Large intestine (tissue), 3 donors: ENCODE measurements at regions not wholly inside any gene's neighbourhood (a gene's known extent, or its start where the extent isn't known, plus 50 kb on each side); places are given as distances from the start of the nearest gene placed in this dataset.

Experiments used
- DNase-seq, 2 donors: peaks; one replicate each; pipeline versions ENCODE4 v3.0.0 to v3.0.0-alpha.2; 2013
- H3K27ac ChIP-seq: one replicate; pipeline ENCODE4 v1.5.1; 2013; ENCODE audit warnings: low read length
- H3K27me3 ChIP-seq: 2 replicates; pipeline ENCODE4 v1.6.1; 2013; ENCODE audit warnings: low read length; ENCODE audit not compliant: control insufficient read depth, insufficient read depth
- H3K36me3 ChIP-seq: 2 replicates; pipeline ENCODE4 v1.6.1; 2013; ENCODE audit warnings: low read length; ENCODE audit not compliant: control insufficient read depth, insufficient read depth
- H3K4me1 ChIP-seq: one replicate; pipeline ENCODE4 v1.6.1; 2013; ENCODE audit warnings: low read length; ENCODE audit not compliant: control insufficient read depth, insufficient read depth
- H3K4me3 ChIP-seq: one replicate; pipeline ENCODE4 v1.5.1; 2013; ENCODE audit warnings: low read length
- H3K9me3 ChIP-seq: one replicate; pipeline ENCODE4 v1.6.1; 2013; ENCODE audit warnings: mild to moderate bottlenecking, low read depth, low read length, moderate library complexity; ENCODE audit not compliant: control insufficient read depth
- WGBS: methylation state at CpG from one replicate; pipeline ENCODE4 v1.1.5; 2013; ENCODE audit warnings: low lambda C conversion rate; ENCODE audit not compliant: insufficient coverage; 5-methylcytosine and 5-hydroxymethylcytosine counted together

DNA sequence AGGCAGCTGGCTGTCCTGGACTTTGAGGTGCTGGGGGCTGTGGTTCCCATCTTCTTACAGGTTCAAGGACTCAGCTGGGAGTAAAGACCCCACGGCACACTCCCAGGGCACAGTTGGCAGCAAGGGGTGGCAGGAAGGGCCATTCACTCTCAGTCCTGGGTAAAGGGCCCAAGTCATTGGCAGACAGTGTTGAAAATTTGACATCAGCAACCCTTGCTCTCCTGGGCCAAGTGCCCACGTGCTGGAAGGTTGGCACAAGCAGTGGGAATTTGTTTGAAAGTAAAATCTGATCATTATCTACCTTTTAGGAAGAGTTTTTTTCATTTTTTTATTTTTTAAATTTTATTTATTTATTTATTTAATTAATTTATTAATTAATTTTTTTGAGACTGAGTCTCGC is 241.6 kb upstream of the MKI67 start:
- no peaks in the 10 kb centered on the region for H3K36me3 ChIP-seq
- no peak overlapping the region for H3K27ac ChIP-seq
- no peaks in the 10 kb centered on the region for H3K4me1 ChIP-seq
- no peaks in the 10 kb centered on the region for H3K27me3 ChIP-seq
- WGBS, result 100% methylated on average over 2 of the region's 3 CpGs
- no peak for DNase-seq
- no peaks in the 10 kb centered on the region for H3K9me3 ChIP-seq
- no peak overlapping the region for H3K4me3 ChIP-seq

DNA sequence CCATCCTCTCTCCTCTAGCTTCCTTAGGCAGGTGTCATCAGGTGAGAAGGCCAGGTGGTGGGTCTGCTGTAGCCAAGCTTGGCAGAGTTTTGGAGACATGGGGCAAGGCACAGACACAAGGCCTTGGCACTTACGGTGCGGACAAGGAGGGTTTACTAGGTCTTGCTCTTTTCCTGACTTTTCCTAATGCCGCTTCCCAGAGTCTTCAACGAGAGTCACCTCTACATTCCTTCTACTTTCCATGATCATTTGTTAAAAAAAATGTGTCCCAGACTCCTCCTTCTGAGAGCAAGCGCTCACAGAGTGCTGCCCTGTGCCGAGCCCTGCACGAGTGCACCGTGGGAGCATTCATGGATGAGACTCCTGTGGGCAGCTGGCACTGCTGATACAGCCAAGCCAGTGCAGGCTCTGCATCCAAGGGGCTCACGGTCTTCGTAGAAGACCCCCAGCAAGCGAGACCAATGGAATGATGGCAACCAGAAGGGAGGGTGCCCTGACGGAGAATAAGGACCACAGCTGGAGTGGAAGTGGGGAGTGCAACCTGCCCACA is 243.0 kb upstream of the MKI67 start:
- no peaks in the 10 kb centered on the region for H3K9me3 ChIP-seq
- no peak for DNase-seq
- no CpG with 5 or more reads among the region's 12 CpGs for WGBS
- no peaks in the 10 kb centered on the region for H3K27me3 ChIP-seq
- H3K36me3 ChIP-seq, result no peaks in the 10 kb centered on the region
- no peak overlapping the region for H3K4me3 ChIP-seq
- H3K27ac ChIP-seq, result no peak overlapping the region
- no peaks in the 10 kb centered on the region for H3K4me1 ChIP-seq

DNA sequence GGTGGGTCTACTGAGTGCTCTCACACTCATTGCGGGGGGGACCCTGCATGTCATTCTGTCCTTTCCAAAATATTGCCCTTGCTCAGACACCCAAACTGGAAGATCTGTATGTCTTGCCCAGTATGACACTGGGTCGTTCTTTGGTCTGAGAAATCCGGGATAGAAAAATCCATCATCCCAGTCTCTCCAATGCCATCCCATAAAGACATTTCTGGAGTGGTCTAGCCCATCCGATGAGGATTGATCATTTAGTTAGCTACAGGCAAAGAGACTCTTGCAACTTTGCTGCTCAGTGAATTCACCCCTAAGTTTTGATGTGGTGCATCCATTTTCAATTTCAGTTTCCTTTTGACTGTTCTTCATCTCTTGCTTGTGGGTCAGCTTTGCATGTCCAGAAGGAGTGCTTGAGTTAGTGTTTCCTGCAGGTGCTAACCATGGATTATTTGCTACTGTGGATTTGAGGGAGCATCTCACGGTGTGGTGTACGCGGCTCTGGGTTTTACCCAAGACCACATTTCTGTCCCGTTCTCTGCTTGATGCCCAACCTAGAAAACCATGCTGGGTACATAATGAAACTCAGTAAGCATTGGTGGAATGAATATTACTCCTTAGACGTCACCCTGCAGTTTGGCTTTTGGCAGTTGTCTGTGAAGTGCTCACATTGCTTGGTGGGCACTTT is 247.0 kb upstream of the MKI67 start:
- WGBS, result 100% methylated on average over 2 of the region's 9 CpGs
- DNase-seq, result no peak
- Histone ChIP-seq H3K27me3 (no peaks in the 10 kb centered on the region), H3K9me3 (no peaks in the 10 kb centered on the region), H3K4me3 (no peak overlapping the region), H3K4me1 (no peaks in the 10 kb centered on the region), H3K27ac (no peak overlapping the region), H3K36me3 (no peaks in the 10 kb centered on the region)

DNA sequence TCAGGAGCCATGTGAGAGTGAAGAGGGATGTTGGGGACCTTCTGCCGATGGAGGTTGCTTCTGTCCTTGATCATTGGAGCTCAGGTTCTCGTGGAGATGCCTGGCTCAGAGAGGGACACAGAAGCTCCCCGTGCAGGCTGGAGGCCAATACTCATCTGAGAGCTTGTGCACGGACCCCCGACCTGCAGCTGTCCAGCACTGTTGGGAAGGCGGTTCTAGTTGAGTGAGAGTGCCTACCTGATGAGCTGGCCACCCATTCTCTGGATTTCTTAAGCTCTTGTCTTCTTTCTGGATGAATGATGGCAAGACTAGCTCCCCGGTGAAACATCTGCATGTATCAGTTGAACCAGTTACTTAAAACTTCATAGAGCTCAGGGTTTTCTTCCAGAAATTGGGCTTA is 247.6 kb upstream of the MKI67 start:
- H3K4me3 ChIP-seq, result no peak overlapping the region
- DNase-seq, result no peak
- H3K9me3 ChIP-seq, result no peaks in the 10 kb centered on the region
- H3K36me3 ChIP-seq, result no peaks in the 10 kb centered on the region
- H3K27ac ChIP-seq, result no peak overlapping the region
- no peaks in the 10 kb centered on the region for H3K27me3 ChIP-seq
- no peaks in the 10 kb centered on the region for H3K4me1 ChIP-seq
- no CpG with 5 or more reads among the region's 7 CpGs for WGBS

DNA sequence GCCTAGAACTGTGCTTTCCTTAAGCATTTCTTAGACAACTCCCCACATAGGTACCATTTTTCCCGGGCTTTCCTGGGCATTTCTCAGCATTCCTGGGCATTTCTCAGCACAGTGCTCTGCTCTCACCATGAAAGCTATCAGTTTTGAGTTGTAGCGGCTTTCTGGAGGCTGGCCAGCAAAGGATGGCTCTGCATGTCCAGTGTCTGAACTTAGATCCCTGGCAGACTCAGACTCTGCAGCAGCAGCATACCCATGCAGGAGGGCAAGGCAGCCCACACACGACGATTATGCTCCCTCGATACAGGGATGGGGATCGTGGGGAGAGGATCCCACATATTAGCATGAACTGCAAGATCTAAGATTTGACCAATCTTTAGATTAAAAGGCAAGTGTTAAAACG is 248.9 kb upstream of the MKI67 start:
- no peaks in the 10 kb centered on the region for H3K4me1 ChIP-seq
- DNase-seq, result no peak
- WGBS, result no CpG with 5 or more reads among the region's 7 CpGs
- no peaks in the 10 kb centered on the region for H3K9me3 ChIP-seq
- H3K4me3 ChIP-seq, result no peak overlapping the region
- no peaks in the 10 kb centered on the region for H3K27me3 ChIP-seq
- no peak overlapping the region for H3K27ac ChIP-seq
- no peaks in the 10 kb centered on the region for H3K36me3 ChIP-seq

DNA sequence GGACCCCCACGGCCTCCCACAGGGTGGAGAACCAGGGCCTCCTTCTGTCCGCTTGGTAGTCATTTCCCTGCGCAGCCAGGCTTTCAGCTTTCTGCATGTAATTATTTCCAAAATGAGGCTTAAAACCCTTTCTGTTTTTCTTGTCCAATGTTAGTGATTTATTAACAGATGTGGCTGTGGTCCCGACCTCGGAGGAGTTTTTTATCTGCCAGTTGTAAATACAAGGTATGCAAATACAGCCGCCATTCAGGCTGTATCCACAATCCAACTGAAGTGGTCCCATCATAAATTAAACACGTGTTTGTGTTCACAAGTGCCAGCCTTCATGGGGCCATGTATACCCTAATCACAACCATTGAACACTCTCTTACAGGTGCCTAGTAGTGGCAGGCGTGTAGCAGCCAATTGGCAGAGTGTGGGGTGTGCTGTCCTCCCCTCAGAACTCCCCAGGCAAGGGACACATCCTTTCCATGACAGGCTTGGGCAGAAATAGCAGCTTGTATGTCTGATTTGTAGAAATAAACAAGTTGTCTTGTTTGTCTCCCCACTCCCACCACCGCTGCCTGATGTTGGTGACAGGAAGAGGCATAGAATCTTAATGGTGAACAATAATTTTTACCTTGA is 251.3 kb upstream of the MKI67 start:
- no peak overlapping the region for H3K4me3 ChIP-seq
- no peaks in the 10 kb centered on the region for H3K36me3 ChIP-seq
- H3K27ac ChIP-seq, result no peak overlapping the region
- H3K4me1 ChIP-seq, result no peaks in the 10 kb centered on the region
- no peaks in the 10 kb centered on the region for H3K27me3 ChIP-seq
- DNase-seq, result no peak
- 0% methylated on average over 2 of the region's 9 CpGs for WGBS
- no peaks in the 10 kb centered on the region for H3K9me3 ChIP-seq

DNA sequence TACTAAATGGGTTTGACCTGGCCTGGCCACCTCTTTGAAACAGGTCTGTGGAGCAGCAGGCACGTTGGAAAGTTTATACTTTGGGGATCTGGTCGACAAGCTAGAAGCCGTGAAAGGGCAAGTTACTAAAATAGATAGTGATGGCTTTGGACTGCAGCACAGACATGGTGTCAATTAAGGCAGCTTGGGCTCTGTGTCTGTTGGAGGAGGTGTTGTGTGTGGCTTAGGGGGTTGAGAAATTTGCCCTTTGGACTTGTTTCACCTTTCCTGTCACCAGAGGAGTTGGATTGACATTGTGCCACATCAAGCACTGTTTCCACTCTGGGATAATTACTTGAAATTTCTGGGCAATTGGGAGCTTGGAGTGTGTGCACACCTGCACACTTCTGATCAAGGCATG is 251.8 kb upstream of the MKI67 start:
- DNase-seq, result peak in 1 of 2 donors; percentile 16

DNA sequence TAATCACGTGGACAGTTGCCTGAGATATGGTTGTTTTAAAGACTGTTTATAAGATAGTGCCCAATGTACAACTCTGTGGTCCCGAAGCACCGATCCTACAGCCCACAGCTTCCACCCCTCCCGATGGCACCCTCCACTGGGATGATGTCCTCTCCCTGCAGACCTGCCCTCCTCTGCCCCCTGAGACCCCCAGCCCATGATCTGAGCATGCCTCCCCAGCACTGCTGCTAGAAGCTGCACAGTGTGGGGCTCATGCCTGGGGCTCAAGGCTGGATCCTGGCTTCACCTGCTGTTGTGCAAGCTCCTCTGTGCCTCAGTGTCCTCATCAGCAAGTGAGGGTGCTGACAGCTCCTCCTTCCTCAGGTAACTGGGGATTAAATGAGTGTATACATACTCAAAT is 254.7 kb upstream of the MKI67 start:
- Histone ChIP-seq H3K36me3 (no peaks in the 10 kb centered on the region), H3K27ac (no peak overlapping the region), H3K9me3 (no peaks in the 10 kb centered on the region), H3K4me3 (no peak overlapping the region), H3K27me3 (no peaks in the 10 kb centered on the region), H3K4me1 (no peaks in the 10 kb centered on the region)
- no CpG with 5 or more reads among the region's 4 CpGs for WGBS
- DNase-seq, result no peak

More for the DNA sequence above, 251.8 kb upstream of the MKI67 start:
- Histone ChIP-seq H3K4me1 (no peaks in the 10 kb centered on the region), H3K4me3 (no peak overlapping the region), H3K27me3 (no peaks in the 10 kb centered on the region), H3K9me3 (no peaks in the 10 kb centered on the region), H3K36me3 (no peaks in the 10 kb centered on the region), H3K27ac (no peak overlapping the region)
- no CpG with 5 or more reads among the region's 3 CpGs for WGBS

DNA sequence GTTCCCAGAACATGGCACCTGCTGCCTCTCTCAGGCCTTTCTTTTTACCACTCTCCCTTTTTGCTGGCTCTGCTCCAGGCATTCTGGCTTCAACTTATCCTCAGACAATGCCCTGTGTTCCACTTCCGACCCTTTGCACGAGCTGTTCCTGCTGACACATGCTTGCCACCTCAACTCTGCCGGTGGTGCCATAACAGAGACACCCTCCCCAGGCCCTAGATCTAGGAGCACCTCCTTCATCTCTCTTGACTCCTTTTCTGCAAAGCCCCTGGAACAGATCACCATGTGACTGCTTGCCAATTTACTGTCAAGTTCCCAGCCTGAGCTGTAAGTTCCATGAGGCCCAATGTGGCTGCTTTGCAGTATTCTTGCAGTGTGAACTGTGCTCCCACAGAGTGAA is 256.0 kb upstream of the MKI67 start:
- Histone ChIP-seq H3K4me1 (no peaks in the 10 kb centered on the region), H3K27me3 (no peaks in the 10 kb centered on the region), H3K27ac (no peak overlapping the region), H3K9me3 (no peaks in the 10 kb centered on the region), H3K4me3 (no peak overlapping the region), H3K36me3 (no peaks in the 10 kb centered on the region)
- no CpG with 5 or more reads among the region's 3 CpGs for WGBS
- DNase-seq, result no peak

DNA sequence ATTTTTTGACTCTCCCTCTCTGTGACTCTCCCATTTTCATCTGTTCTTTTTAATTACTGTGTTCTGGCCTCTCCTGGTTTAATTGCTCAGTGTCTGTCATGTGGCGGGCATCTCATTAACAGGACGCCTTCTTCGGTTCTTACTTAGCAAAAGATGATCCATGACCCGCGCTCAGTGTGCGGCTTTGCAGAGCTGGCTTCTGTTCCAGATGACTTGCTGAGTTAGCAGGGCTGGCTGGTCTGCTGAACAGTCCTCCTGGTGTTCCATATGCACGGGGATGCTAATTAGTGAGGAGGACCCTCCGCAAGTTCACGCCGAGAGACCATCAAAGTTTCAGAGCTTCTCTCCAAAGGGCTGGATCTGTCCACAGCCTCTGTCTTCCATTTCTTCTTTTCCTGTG is 258.6 kb upstream of the MKI67 start:
- Histone ChIP-seq H3K4me3 (no peak overlapping the region), H3K9me3 (no peaks in the 10 kb centered on the region), H3K36me3 (no peaks in the 10 kb centered on the region), H3K27me3 (peaks cover 12% of the 10 kb centered on the region), H3K27ac (no peak overlapping the region), H3K4me1 (no peaks in the 10 kb centered on the region)
- DNase-seq, result no peak
- 91% methylated on average over 3 of the region's 10 CpGs for WGBS

DNA sequence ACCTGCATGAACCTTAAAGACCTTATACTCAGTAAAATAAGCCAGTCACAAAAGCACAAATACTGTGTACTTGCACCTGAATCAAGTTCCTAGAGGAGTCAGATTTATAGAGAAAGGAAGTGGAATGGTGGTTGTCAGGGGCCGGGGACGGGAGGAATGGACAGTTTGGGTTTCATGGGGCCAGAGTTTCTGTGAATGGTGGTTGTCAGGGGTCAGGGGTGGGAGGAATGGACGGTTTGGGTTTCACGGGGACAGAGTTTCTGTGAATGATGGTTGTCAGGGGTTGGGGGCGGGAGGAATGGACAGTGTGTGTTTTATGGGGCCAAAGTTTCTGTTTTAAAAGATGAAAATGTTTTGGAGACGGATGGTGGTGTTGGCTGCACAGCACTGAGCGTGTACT is 260.0 kb upstream of the MKI67 start:
- Histone ChIP-seq H3K27me3 (peaks cover 12% of the 10 kb centered on the region), H3K4me3 (no peak overlapping the region), H3K9me3 (no peaks in the 10 kb centered on the region), H3K27ac (no peak overlapping the region), H3K36me3 (no peaks in the 10 kb centered on the region), H3K4me1 (no peaks in the 10 kb centered on the region)
- no peak for DNase-seq
- WGBS, result 75% methylated on average over 4 of the region's 7 CpGs
